Mesendoderm (in vitro differentiated cells): ENCODE measurements at regions not wholly inside any gene's neighbourhood (a gene's known extent, or its start where the extent isn't known, plus 50 kb on each side); places are given as distances from the start of the nearest gene placed in this dataset.

Experiments used
- DNase-seq: peaks from one replicate; pipeline ENCODE4 v3.0.0; 2013
- H2AK5ac ChIP-seq: 2 replicates; pipeline ENCODE4 v1.6.1; 2013; ENCODE audit warnings: low read length, inconsistent platforms
- H2BK120ac ChIP-seq: 2 replicates; pipeline ENCODE4 v1.6.1; 2013; ENCODE audit warnings: low read depth, mild to moderate bottlenecking, low read length, moderate library complexity, mixed read lengths
- H2BK15ac ChIP-seq: replicated peaks from 2 replicates; pipeline ENCODE4 v1.6.1; 2013; ENCODE audit warnings: low read depth, mild to moderate bottlenecking, moderate library complexity
- H2BK5ac ChIP-seq: 2 replicates; pipeline ENCODE4 v1.6.1; 2013; ENCODE audit warnings: low read length, inconsistent platforms
- H3K18ac ChIP-seq: 2 replicates; pipeline ENCODE4 v1.6.1; 2013; ENCODE audit warnings: mild to moderate bottlenecking, low read length, mixed read lengths
- H3K23ac ChIP-seq: one replicate; pipeline ENCODE4 v1.6.1; 2013; ENCODE audit warnings: low read length
- H3K27ac ChIP-seq: 2 replicates; pipeline ENCODE4 v1.5.1; 2013; ENCODE audit warnings: low read depth, mild to moderate bottlenecking, inconsistent platforms, low read length, moderate library complexity
- H3K27me3 ChIP-seq: 2 replicates; pipeline ENCODE4 v1.6.1; 2013; ENCODE audit warnings: low read length, control low read depth, mild to moderate bottlenecking, inconsistent platforms; ENCODE audit not compliant: insufficient read depth, poor library complexity
- H3K36me3 ChIP-seq: 2 replicates; pipeline ENCODE4 v1.6.1; 2013; ENCODE audit warnings: low read length, inconsistent platforms; ENCODE audit not compliant: control insufficient read depth, insufficient read depth
- H3K4ac ChIP-seq: one replicate; pipeline ENCODE4 v1.6.1; 2013; ENCODE audit warnings: low read depth, mild to moderate bottlenecking, low read length, moderate library complexity
- H3K4me1 ChIP-seq: 2 replicates; pipeline ENCODE4 v1.6.1; 2013; ENCODE audit warnings: low read depth, low read length, inconsistent platforms; ENCODE audit not compliant: control insufficient read depth
- H3K4me2 ChIP-seq: 2 replicates; pipeline ENCODE4 v1.6.1; 2013; ENCODE audit warnings: low read length
- H3K4me3 ChIP-seq: 2 replicates; pipeline ENCODE4 v1.5.1; 2013; ENCODE audit warnings: mild to moderate bottlenecking, low read length
- H3K56ac ChIP-seq: one replicate; pipeline ENCODE4 v1.6.1; 2013; ENCODE audit warnings: low read length
- H3K79me1 ChIP-seq: 2 replicates; pipeline ENCODE4 v1.6.1; 2013; ENCODE audit warnings: low read length, inconsistent platforms
- H3K79me2 ChIP-seq: 2 replicates; pipeline ENCODE4 v1.6.1; 2013; ENCODE audit warnings: mild to moderate bottlenecking, low read length; ENCODE audit not compliant: control insufficient read depth, insufficient read depth
- H3K9ac ChIP-seq: 2 replicates; pipeline ENCODE4 v1.6.1; 2013; ENCODE audit warnings: low read length, inconsistent platforms
- H4K5ac ChIP-seq: one replicate; pipeline ENCODE4 v1.6.1; 2013; ENCODE audit warnings: low read length
- H4K8ac ChIP-seq: one replicate; pipeline ENCODE4 v1.6.1; 2013; ENCODE audit warnings: low read depth, mild to moderate bottlenecking, control low read depth, low read length, moderate library complexity
- WGBS: extraction: QIAGEN DNeasy Blood & Tissue Kit; methylation state at CpG from one replicate; pipeline ENCODE4 v1.1.7; 2013; ENCODE audit warnings: low lambda C conversion rate, missing lambda C conversion rate; ENCODE audit not compliant: insufficient coverage; ENCODE audit errors: extremely low coverage; 5-methylcytosine and 5-hydroxymethylcytosine counted together

DNA sequence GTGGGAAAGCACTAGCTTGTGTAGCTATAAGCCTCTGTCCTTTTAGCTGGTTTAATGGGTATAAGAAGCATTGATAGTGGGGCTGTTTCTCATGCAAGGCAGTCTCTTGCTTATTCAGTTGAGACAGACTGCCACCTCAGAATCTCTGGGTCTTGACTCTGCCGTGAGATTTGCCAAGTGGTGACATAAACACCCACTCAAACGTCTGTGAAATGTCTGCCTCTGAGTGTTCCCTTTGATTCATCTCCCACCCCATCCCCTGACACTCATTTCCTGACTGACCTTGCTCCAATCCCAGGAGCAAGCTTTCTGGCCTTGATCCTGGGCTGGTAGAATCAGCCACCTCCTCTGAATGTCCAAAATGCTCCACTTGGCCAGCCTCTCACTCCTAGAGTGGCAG lies 141.9 kb upstream of the RBMS1 start:
- no peak overlapping the region for H3K27ac ChIP-seq

DNA sequence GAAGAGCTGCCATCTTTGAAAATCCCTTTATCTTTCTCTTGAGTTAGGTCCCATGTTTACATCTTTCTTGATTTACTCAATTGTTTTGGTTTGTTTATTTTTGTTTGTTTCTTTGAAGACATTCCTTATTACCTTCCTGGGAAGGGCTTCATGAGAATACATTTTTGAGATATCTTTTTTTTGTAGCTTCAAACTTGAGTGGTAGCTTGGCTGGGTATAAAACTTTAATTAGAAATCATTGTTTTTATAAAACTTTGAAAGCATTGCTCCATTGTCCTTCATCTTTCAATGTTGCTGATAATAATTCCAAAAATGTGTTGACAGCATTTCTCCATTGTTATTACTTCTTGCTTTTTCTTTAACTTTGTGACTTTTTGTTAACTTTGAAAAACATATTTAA lies 145.9 kb upstream of the RBMS1 start:
- H3K36me3 ChIP-seq = no peaks in the 10 kb centered on the region
- H3K4me3 ChIP-seq = no peak overlapping the region
- H4K8ac ChIP-seq = no peak overlapping the region
- no peaks in the 10 kb centered on the region for H3K27me3 ChIP-seq
- peaks cover 8% of the 10 kb centered on the region for H3K4me1 ChIP-seq
- no peak overlapping the region for H2BK5ac ChIP-seq
- H3K18ac ChIP-seq = no peak overlapping the region
- H4K5ac ChIP-seq = no peak overlapping the region
- no peak overlapping the region for H3K27ac ChIP-seq
- H3K56ac ChIP-seq = no peak overlapping the region
- H3K23ac ChIP-seq = no peak overlapping the region
- no peak overlapping the region for H2AK5ac ChIP-seq
- no peak overlapping the region for H3K4me2 ChIP-seq
- no peaks in the 10 kb centered on the region for H3K79me1 ChIP-seq
- no peak for DNase-seq
- H2BK120ac ChIP-seq = no peak overlapping the region
- H3K79me2 ChIP-seq = no peaks in the 10 kb centered on the region
- H3K4ac ChIP-seq = no peak overlapping the region
- H2BK15ac ChIP-seq = no peak overlapping the region
- H3K9ac ChIP-seq = no peak overlapping the region

More for the DNA sequence above, 141.9 kb upstream of the RBMS1 start:
- Histone ChIP-seq H3K4me3 (no peak overlapping the region), H3K36me3 (no peaks in the 10 kb centered on the region), H4K5ac (no peak overlapping the region), H3K18ac (peak overlapping the region; percentile 45), H3K23ac (no peak overlapping the region), H2BK15ac (peak overlapping the region; percentile 1), H3K4me2 (no peak overlapping the region), H2BK120ac (no peak overlapping the region), H3K56ac (peak overlapping the region; percentile 49), H4K8ac (no peak overlapping the region), H2AK5ac (peak overlapping the region; percentile 67), H3K4ac (peak overlapping the region; percentile 37), H3K9ac (no peak overlapping the region), H3K79me1 (no peaks in the 10 kb centered on the region), H2BK5ac (peak overlapping the region; percentile 31), H3K4me1 (peaks cover 18% of the 10 kb centered on the region), H3K27me3 (no peaks in the 10 kb centered on the region), H3K79me2 (no peaks in the 10 kb centered on the region)
- no CpG with 5 or more reads among the region's 2 CpGs for WGBS
- DNase-seq = no peak

DNA sequence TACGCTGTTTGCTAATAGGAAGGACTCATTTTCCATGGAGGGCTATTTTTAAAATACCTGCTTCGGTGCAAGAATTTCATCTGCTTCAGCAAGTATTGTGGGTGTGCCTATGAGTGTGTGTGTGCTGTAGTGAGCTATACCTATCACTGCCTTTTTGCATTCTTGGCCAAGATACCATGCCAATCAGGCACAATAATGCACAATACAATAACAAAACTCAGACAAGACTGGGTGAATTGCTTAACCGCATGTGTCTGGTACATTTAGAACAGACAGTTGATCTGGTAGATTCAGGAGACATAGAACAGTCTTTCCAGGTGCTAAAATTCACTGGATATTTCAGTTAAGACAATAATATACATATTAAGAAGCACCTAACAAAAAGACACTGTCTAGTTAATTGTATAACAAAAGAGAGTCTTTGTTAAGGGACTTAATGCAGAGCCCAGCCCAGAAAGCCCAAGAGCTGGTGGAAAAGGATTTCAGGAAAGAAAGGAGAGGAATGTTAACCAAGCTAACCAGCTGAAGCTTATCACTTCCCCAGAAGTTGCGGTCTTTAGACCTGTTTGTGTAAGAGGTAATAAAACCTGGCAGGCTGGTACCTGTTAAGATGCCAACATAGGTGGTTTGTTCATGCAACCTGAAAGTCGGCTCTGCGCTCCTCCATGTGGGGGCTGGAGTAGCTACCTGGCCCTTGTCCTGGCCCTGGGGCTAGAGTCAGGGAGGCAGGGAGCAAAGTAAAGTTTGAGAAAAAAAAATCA lies 153.3 kb upstream of the RBMS1 start:
- Histone ChIP-seq H2BK120ac (no peak overlapping the region), H3K79me1 (no peaks in the 10 kb centered on the region), H3K4ac (no peak overlapping the region), H3K27me3 (no peaks in the 10 kb centered on the region), H4K8ac (no peak overlapping the region), H4K5ac (no peak overlapping the region), H3K36me3 (no peaks in the 10 kb centered on the region), H3K9ac (no peak overlapping the region), H2AK5ac (no peak overlapping the region), H2BK5ac (no peak overlapping the region), H3K18ac (no peak overlapping the region), H2BK15ac (no peak overlapping the region), H3K79me2 (no peaks in the 10 kb centered on the region), H3K4me2 (no peak overlapping the region), H3K23ac (no peak overlapping the region), H3K56ac (peak overlapping the region; percentile 19), H3K4me3 (no peak overlapping the region), H3K4me1 (no peaks in the 10 kb centered on the region), H3K27ac (no peak overlapping the region)
- no peak for DNase-seq
- no CpG with 5 or more reads among the region's 6 CpGs for WGBS

DNA sequence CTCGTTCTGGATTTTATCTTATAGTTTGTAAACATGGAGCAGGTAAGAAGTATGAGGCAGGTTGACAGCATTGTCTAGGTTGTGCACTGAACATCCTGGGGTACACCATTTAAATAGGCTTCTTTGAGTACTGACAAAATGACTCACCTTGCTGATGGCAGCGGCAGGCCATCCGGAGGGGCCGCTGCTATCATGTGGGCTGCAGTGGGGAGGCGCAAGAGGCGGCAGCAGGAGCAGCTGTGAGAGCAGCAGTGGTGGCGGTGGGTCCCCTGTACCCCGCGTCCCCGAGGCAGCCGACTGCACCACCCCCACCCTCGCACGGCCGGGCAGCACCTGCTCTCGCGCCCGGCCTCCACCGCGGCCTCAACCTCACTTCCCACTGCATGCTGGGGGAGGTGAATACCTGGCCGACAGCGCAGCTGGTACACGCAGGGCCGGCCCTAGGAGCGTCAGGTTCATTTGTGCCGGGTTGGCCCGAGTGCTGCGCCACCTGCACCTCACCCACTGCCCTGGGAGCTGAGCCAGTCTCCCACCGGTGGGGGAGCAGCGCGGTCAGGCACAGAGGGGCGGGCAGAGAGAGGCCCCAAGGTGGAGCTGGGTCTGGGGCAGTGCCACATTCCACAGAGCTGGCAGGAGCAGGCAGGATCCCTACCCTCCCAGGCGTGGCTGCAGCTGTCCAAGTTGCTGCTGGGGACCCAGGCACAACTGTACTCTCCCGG lies 154.5 kb upstream of the RBMS1 start:
- H2BK15ac ChIP-seq = no peak overlapping the region
- H3K36me3 ChIP-seq = no peaks in the 10 kb centered on the region
- no CpG with 5 or more reads among the region's 33 CpGs for WGBS

DNA sequence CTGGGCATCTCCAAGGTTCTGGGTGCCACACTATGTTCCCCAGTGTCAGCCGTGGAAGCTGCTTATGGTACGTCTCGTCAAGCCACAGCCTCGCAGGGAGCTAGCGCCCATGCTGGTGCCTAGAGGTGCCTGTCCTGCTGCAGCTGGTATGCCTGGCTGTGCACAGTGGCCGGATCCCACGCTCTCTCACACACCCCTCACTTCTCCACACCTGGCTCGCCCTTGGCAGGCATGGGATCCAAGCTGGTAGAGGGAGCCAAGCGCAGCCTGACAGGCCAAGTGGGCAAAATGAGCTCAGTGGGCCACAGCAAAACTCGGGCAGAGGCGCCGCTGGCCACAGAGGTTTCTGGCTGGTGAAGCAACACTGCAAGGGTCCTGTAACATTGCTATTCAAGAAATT lies 156.1 kb upstream of the RBMS1 start:
- Histone ChIP-seq H3K56ac (no peak overlapping the region), H3K18ac (no peak overlapping the region), H3K79me2 (no peaks in the 10 kb centered on the region), H3K4me2 (no peak overlapping the region), H3K4me1 (peaks cover 7% of the 10 kb centered on the region), H2AK5ac (no peak overlapping the region), H3K27ac (no peak overlapping the region), H2BK120ac (no peak overlapping the region), H3K36me3 (no peaks in the 10 kb centered on the region), H4K5ac (no peak overlapping the region), H3K9ac (no peak overlapping the region), H2BK5ac (no peak overlapping the region), H3K79me1 (no peaks in the 10 kb centered on the region), H3K27me3 (no peaks in the 10 kb centered on the region), H3K4ac (no peak overlapping the region), H3K23ac (no peak overlapping the region), H3K4me3 (no peak overlapping the region), H2BK15ac (no peak overlapping the region), H4K8ac (no peak overlapping the region)
- DNase-seq = no peak
- no CpG with 5 or more reads among the region's 12 CpGs for WGBS

More for the DNA sequence above, 154.5 kb upstream of the RBMS1 start:
- H2AK5ac ChIP-seq = no peak overlapping the region
- H3K23ac ChIP-seq = no peak overlapping the region
- H3K4me1 ChIP-seq = peaks cover 7% of the 10 kb centered on the region
- H3K27me3 ChIP-seq = no peaks in the 10 kb centered on the region
- no peak overlapping the region for H3K9ac ChIP-seq
- no peak for DNase-seq
- no peak overlapping the region for H3K27ac ChIP-seq
- no peaks in the 10 kb centered on the region for H3K79me2 ChIP-seq
- no peak overlapping the region for H4K5ac ChIP-seq
- no peak overlapping the region for H4K8ac ChIP-seq
- H2BK5ac ChIP-seq = no peak overlapping the region
- H3K18ac ChIP-seq = no peak overlapping the region
- H3K4ac ChIP-seq = no peak overlapping the region
- H3K4me2 ChIP-seq = no peak overlapping the region
- no peak overlapping the region for H3K56ac ChIP-seq
- no peak overlapping the region for H2BK120ac ChIP-seq
- H3K79me1 ChIP-seq = no peaks in the 10 kb centered on the region
- no peak overlapping the region for H3K4me3 ChIP-seq
